ENCODE measurements at regions not wholly inside any gene's neighbourhood (a gene's known extent, or its start where the extent isn't known, plus 50 kb on each side); places are given as distances from the start of the nearest gene placed in this dataset.

- Histone ChIP-seq H3K36me3 (no peaks in the 10 kb centered on the region), H3K27ac (no peak overlapping the region), H3K4me3 (no peak overlapping the region), H3K9me3 (peaks cover 0 to 4% (median 0%) of the 10 kb centered on the region in 11 donors), H3K27me3 (no peaks in the 10 kb centered on the region), H3K4me1 (no peaks in the 10 kb centered on the region)
- DNase-seq, result no peak
- intact Hi-C loops (cut with DNase I), result no loop called here
- TF ChIP-seq, protein P1, sequence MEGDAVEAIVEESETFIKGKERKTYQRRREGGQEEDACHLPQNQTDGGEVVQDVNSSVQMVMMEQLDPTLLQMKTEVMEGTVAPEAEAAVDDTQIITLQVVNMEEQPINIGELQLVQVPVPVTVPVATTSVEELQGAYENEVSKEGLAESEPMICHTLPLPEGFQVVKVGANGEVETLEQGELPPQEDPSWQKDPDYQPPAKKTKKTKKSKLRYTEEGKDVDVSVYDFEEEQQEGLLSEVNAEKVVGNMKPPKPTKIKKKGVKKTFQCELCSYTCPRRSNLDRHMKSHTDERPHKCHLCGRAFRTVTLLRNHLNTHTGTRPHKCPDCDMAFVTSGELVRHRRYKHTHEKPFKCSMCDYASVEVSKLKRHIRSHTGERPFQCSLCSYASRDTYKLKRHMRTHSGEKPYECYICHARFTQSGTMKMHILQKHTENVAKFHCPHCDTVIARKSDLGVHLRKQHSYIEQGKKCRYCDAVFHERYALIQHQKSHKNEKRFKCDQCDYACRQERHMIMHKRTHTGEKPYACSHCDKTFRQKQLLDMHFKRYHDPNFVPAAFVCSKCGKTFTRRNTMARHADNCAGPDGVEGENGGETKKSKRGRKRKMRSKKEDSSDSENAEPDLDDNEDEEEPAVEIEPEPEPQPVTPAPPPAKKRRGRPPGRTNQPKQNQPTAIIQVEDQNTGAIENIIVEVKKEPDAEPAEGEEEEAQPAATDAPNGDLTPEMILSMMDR (IDR thresholded peaks at IDR 0.05), result no peak
- no peak for ATAC-seq
- 73 to 75% methylated on average over 5 of the region's 5 CpGs for WGBS, 2 donors
These were observed 591.9 kb downstream of the DACH1 start for GRCh38 chr13:71274923-71275608.

GRCh38 chr13:71261256-71261655, 605.7 kb downstream of the DACH1 start:
- no peaks in the 10 kb centered on the region for H3K27me3 ChIP-seq

GRCh38 chr13:71260246-71260645, 606.8 kb downstream of the DACH1 start:
- Histone ChIP-seq H3K27ac (no peak overlapping the region), H3K36me3 (no peaks in the 10 kb centered on the region), H3K27me3 (no peaks in the 10 kb centered on the region), H3K9me3 (peaks cover 0 to 10% (median 0%) of the 10 kb centered on the region in 11 donors), H3K4me1 (peaks cover 0 to 2% (median 0%) of the 10 kb centered on the region in 9 donors), H3K4me3 (no peak overlapping the region)
- TF ChIP-seq, protein P1 (IDR thresholded peaks at IDR 0.05), result no peak
- intact Hi-C loops (cut with DNase I), result loop anchor here in 1 of 10 donors (10.0 kb wide), 1 partner anchor 135 kb away; no protein-coding TSS in a partner anchor
- 63 to 74% methylated on average over 1 of the region's 1 CpG for WGBS, 2 donors
- ATAC-seq, result no peak
- no peak for DNase-seq

More at GRCh38 chr13:71261256-71261655, 605.7 kb downstream of the DACH1 start:
- DNase-seq, result no peak
- no peak for ATAC-seq
- Histone ChIP-seq H3K9me3 (peaks cover 0 to 10% (median 0%) of the 10 kb centered on the region in 11 donors), H3K27ac (no peak overlapping the region), H3K4me1 (peaks cover 0 to 2% (median 0%) of the 10 kb centered on the region in 9 donors), H3K4me3 (no peak overlapping the region), H3K36me3 (no peaks in the 10 kb centered on the region)
- intact Hi-C loops (cut with DNase I), result loop anchor here in 1 of 10 donors (10.0 kb wide), 1 partner anchor 134 kb away; no protein-coding TSS in a partner anchor
- 63 to 74% methylated on average over 1 of the region's 1 CpG for WGBS, 2 donors
- TF ChIP-seq, protein P1 (IDR thresholded peaks at IDR 0.05), result no peak

DNA sequence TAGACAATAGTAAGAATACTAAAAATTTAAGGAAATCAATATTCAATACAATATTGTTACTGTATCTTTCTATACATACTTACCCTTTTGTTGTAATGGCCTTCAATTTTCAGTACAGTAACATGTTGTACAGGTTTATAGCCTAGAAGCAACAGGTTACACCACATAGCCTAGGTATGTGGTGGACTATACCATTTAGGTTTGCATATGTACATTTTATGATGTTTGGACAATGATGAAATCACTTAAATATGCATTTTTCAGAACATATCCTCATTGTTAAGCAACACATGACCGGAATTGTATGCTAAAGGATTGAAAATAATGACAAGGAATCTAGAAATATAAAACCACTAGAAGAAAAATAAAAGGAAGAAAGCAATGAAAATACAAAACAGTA, 611.4 kb downstream of the DACH1 start:
- H3K9me3 ChIP-seq, result peaks cover 0 to 7% (median 0%) of the 10 kb centered on the region in 11 donors
- intact Hi-C loops (cut with DNase I), result no loop called here
- ATAC-seq (no peak), DNase-seq (no peak)
- H3K4me1 ChIP-seq, result peaks cover 0 to 15% (median 7%) of the 10 kb centered on the region in 9 donors
- H3K36me3 ChIP-seq, result no peaks in the 10 kb centered on the region
- TF ChIP-seq, protein P1 (IDR thresholded peaks at IDR 0.05), result no peak
- WGBS, 2 donors, result 93 to 94% methylated on average over 1 of the region's 1 CpG
- no peak overlapping the region for H3K4me3 ChIP-seq
- H3K27ac ChIP-seq, result no peak overlapping the region
- H3K27me3 ChIP-seq, result no peaks in the 10 kb centered on the region
